ENCODE measurements at regions not wholly inside any gene's neighbourhood (a gene's known extent, or its start where the extent isn't known, plus 50 kb on each side); places are given as distances from the start of the nearest gene placed in this dataset.

DNA sequence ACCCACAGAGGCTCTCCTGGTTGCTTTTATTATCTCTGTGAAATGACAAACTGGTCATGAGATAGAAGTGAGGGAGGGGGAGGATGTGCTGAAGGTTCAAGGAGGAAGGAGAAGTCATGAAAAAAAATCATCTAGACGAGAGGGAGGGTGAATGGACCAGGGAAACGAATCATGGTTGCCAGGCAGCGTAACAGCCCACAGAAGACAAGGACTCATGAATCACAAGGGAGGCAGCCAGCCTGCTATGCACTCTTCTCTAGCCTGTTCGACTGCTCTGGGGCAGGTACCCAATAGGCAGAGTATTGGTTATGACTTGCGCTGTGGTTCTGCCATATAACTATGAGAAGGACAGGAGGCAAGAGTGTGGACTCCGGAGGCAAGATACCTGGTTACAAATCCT, 475.2 kb downstream of the CDK5RAP2 start:
- Histone ChIP-seq H3K4me2 (replicated peaks; ENCODE audit: low read depth, low read length, poor library complexity, severe bottlenecking) (no peak overlapping the region), H3K9ac (ENCODE audit: low read length) (no peak overlapping the region), H3K4me3 (ENCODE audit: control extremely low read depth in 1 of 5, extremely low read depth in 1 of 5, insufficient read depth in 1 of 5, low read depth in 2 of 5, low read length in 4 of 5) (no peak overlapping the region), H4K20me1 (ENCODE audit: control insufficient read depth, insufficient read depth, low read length, poor library complexity, severe bottlenecking) (no peaks in the 10 kb centered on the region), H3K27ac (ENCODE audit: low read length in 2 of 2) (no peak overlapping the region), H3K36me3 (replicated peaks in 1 of 2; ENCODE audit: control extremely low read depth in 1 of 2, control insufficient read depth in 1 of 2, extremely low read depth in 1 of 2, insufficient read depth in 2 of 2, low read length in 1 of 2) (no peaks in the 10 kb centered on the region), H3K79me2 (ENCODE audit: control insufficient read depth, insufficient read depth, low read length) (no peaks in the 10 kb centered on the region), H3K27me3 (replicated peaks in 1 of 4; ENCODE audit: control extremely low read depth in 1 of 4, control insufficient read depth in 3 of 4, insufficient read depth in 4 of 4, low read length in 3 of 4) (peaks cover 0 to 3% (median 0%) of the 10 kb centered on the region in 4 experiments), H2AFZ (ENCODE audit: insufficient read depth, low read depth, low read length, poor library complexity, severe bottlenecking) (no peak overlapping the region), H3K9me3 (ENCODE audit: control extremely low read depth in 1 of 3, control insufficient read depth in 2 of 3, insufficient read depth in 1 of 3, low read length in 2 of 3) (peaks cover 0 to 3% (median 0%) of the 10 kb centered on the region in 3 donors), H3K4me1 (ENCODE audit: control insufficient read depth in 2 of 2, insufficient read depth in 2 of 2, low read length in 2 of 2) (no peaks in the 10 kb centered on the region)
- POLR2A ChIA-PET: no interaction called here
- H3K4me3 Mint-ChIP-seq: no peak overlapping the region
- intact Hi-C loops (cut with micrococcal nuclease): no loop called here
- no peaks in the 10 kb centered on the region for H3K4me1 Mint-ChIP-seq
- no peak overlapping the region for H3K27ac Mint-ChIP-seq
- H3K9me3 Mint-ChIP-seq (ENCODE audit: insufficient read depth): no peaks in the 10 kb centered on the region
- ATAC-seq (ENCODE audit: low read depth) (no peak), DNase-seq (no peak)
- CTCF ChIA-PET: no interaction called here
- WGBS (ENCODE audit: insufficient coverage): 65% methylated on average over 5 of the region's 6 CpGs
- TF ChIP-seq CTCF (IDR thresholded peaks at IDR 0.05) (no peak), EZH2 (IDR thresholded peaks at IDR 0.05; ENCODE audit: borderline replicate concordance, insufficient read depth, low read depth, low read length, poor library complexity, severe bottlenecking) (no peak)
- H3K27me3 Mint-ChIP-seq: peaks cover 15% of the 10 kb centered on the region

GRCh38 chr9:120100595-120100994, 479.4 kb downstream of the CDK5RAP2 start:
- DNase-seq: no peak
- TF ChIP-seq EZH2 (IDR thresholded peaks at IDR 0.05; ENCODE audit: borderline replicate concordance, insufficient read depth, low read depth, low read length, poor library complexity, severe bottlenecking) (no peak), CTCF (IDR thresholded peaks at IDR 0.05) (no peak)
- Histone ChIP-seq H3K27me3 (replicated peaks in 1 of 4; ENCODE audit: control extremely low read depth in 1 of 4, control insufficient read depth in 3 of 4, insufficient read depth in 4 of 4, low read length in 3 of 4) (peaks cover 0 to 3% (median 0%) of the 10 kb centered on the region in 4 experiments), H3K4me2 (replicated peaks; ENCODE audit: low read depth, low read length, poor library complexity, severe bottlenecking) (no peak overlapping the region), H3K9me3 (ENCODE audit: control extremely low read depth in 1 of 3, control insufficient read depth in 2 of 3, insufficient read depth in 1 of 3, low read length in 2 of 3) (peaks cover 0 to 7% (median 0%) of the 10 kb centered on the region in 3 donors), H3K4me3 (ENCODE audit: control extremely low read depth in 1 of 5, extremely low read depth in 1 of 5, insufficient read depth in 1 of 5, low read depth in 2 of 5, low read length in 4 of 5) (no peak overlapping the region), H4K20me1 (ENCODE audit: control insufficient read depth, insufficient read depth, low read length, poor library complexity, severe bottlenecking) (no peaks in the 10 kb centered on the region), H3K36me3 (replicated peaks in 1 of 2; ENCODE audit: control extremely low read depth in 1 of 2, control insufficient read depth in 1 of 2, extremely low read depth in 1 of 2, insufficient read depth in 2 of 2, low read length in 1 of 2) (no peaks in the 10 kb centered on the region), H3K79me2 (ENCODE audit: control insufficient read depth, insufficient read depth, low read length) (no peaks in the 10 kb centered on the region), H3K9ac (ENCODE audit: low read length) (no peak overlapping the region), H2AFZ (ENCODE audit: insufficient read depth, low read depth, low read length, poor library complexity, severe bottlenecking) (no peak overlapping the region), H3K4me1 (ENCODE audit: control insufficient read depth in 2 of 2, insufficient read depth in 2 of 2, low read length in 2 of 2) (no peaks in the 10 kb centered on the region), H3K27ac (ENCODE audit: low read length in 2 of 2) (no peak overlapping the region)
- H3K27me3 Mint-ChIP-seq: peaks cover 9% of the 10 kb centered on the region
- H3K9me3 Mint-ChIP-seq (ENCODE audit: insufficient read depth): no peaks in the 10 kb centered on the region
- POLR2A ChIA-PET: no interaction called here
- no peak overlapping the region for H3K27ac Mint-ChIP-seq
- CTCF ChIA-PET: no interaction called here
- H3K4me1 Mint-ChIP-seq: no peaks in the 10 kb centered on the region
- WGBS (ENCODE audit: insufficient coverage): 83% methylated on average over 2 of the region's 3 CpGs
- H3K4me3 Mint-ChIP-seq: no peak overlapping the region
- no peak for ATAC-seq (ENCODE audit: low read depth)
- intact Hi-C loops (cut with micrococcal nuclease): no loop called here
